K562 (cell line): ENCODE measurements at regions not wholly inside any gene's neighbourhood (a gene's known extent, or its start where the extent isn't known, plus 50 kb on each side); places are given as distances from the start of the nearest gene placed in this dataset.

Experiments
- ATAC-seq: fragments of 200-7000 bp; cut with Tn5 transposase; 3 replicates; pipeline ENCODE4 v1.9.1; 2020; ENCODE audit warnings: moderate library complexity
- BruUV-seq: library from RNA; stranded (reverse); fragments of 400-500 nt; replicated peaks from 2 replicates; lab custom pipeline; 2021; lab: Mats Ljungman, UMichigan
- CTCF ChIA-PET: fragments of 300-600 bp; formaldehyde crosslinking; extraction: SDS; loops from one replicate; lab custom pipeline; 2021; ENCODE audit warnings: low intra/inter-chr PET ratio; lab: Yijun Ruan, JAX
- POLR2A ChIA-PET: fragments of 300-600, 350-650 bp; sonication (Branson Sonifier 250); formaldehyde crosslinking; extraction: SDS; loops from one replicate; lab custom pipeline; 2021; ENCODE audit warnings: antibody characterized with exemption, inconsistent platforms; lab: Yijun Ruan, JAX
- DNase-seq, 4 experiments: peaks; one replicate each; pipeline versions ENCODE4 v3.0.0 to v3.0.0-alpha.2; 2011 to 2018; ENCODE audit warnings: low spot score in 3 of 4, mixed read lengths in 3 of 4; ENCODE audit errors: extremely low read depth in 1 of 4
- FAIRE-seq: peaks from 2 replicates; lab custom pipeline; 2011; peaks lifted over from hg19 to GRCh38; lab: Jason Lieb, UNC
- H2AFZ ChIP-seq: 2 replicates; pipeline ENCODE4 v1.6.0; 2011; ENCODE audit warnings: low read depth, low read length, control low read depth, inconsistent platforms
- H3K27ac ChIP-seq: fragments of 200-600 bp; 3 replicates; pipeline ENCODE4 v1.8.0; 2011; ENCODE audit warnings: low read depth, mild to moderate bottlenecking, control low read depth, inconsistent platforms, low read length, moderate library complexity, mixed read lengths; ENCODE audit errors: extremely low read depth
- H3K27me3 ChIP-seq, 2 experiments: fragments of 300-600 bp in 1 of 2; 2 replicates in 1 of 2; 3 replicates in 1 of 2; pipeline versions ENCODE4 v1.6.0 to v1.8.0; 2011; ENCODE audit warnings: inconsistent platforms in 2 of 2, low read length in 2 of 2, mild to moderate bottlenecking in 1 of 2, mixed read lengths in 1 of 2, moderate library complexity in 1 of 2; ENCODE audit not compliant: control insufficient read depth in 2 of 2, insufficient read depth in 2 of 2
- H3K36me3 ChIP-seq: fragments of 300-600 bp; 3 replicates; pipeline ENCODE4 v1.8.0; 2011; ENCODE audit warnings: mild to moderate bottlenecking, low read length, inconsistent platforms; ENCODE audit not compliant: control insufficient read depth, insufficient read depth
- H3K4me1 ChIP-seq, 2 experiments: fragments of 200-600 bp in 1 of 2; replicated peaks in 1 of 2; 2 replicates in 1 of 2; 3 replicates in 1 of 2; pipeline versions ENCODE4 v1.5.1 to v1.8.0; 2011; ENCODE audit warnings: inconsistent platforms in 2 of 2, low read length in 2 of 2, mild to moderate bottlenecking in 1 of 2, mixed read lengths in 1 of 2, moderate library complexity in 1 of 2; ENCODE audit not compliant: control insufficient read depth in 2 of 2, insufficient read depth in 2 of 2
- H3K4me2 ChIP-seq: 2 replicates; pipeline ENCODE4 v1.6.1; 2011; ENCODE audit warnings: low read length, control low read depth, inconsistent platforms, mixed read lengths; ENCODE audit not compliant: insufficient read depth
- H3K4me3 ChIP-seq: fragments of 200-600 bp; sonication (generic), shearing (Covaris generic); 2 replicates; pipeline ENCODE4 v1.5.1; 2016; ENCODE audit warnings: control low read depth, inconsistent platforms
- H3K79me2 ChIP-seq: fragments of 200-600 bp; 3 replicates; pipeline ENCODE4 v1.8.0; 2011; ENCODE audit warnings: low read length, inconsistent platforms; ENCODE audit not compliant: control insufficient read depth, insufficient read depth
- H3K9ac ChIP-seq, 2 experiments: 2 replicates each; pipeline versions ENCODE4 v1.6.0 to v1.6.1; 2011; ENCODE audit warnings: low read depth in 2 of 2, low read length in 2 of 2, control low read depth in 1 of 2, inconsistent platforms in 1 of 2, mild to moderate bottlenecking in 1 of 2, mixed read lengths in 1 of 2; ENCODE audit not compliant: insufficient read depth in 1 of 2
- H3K9me1 ChIP-seq: one replicate; pipeline ENCODE4 v1.6.0; 2011; ENCODE audit warnings: inconsistent platforms, mild to moderate bottlenecking, low read length, moderate library complexity; ENCODE audit not compliant: control insufficient read depth, insufficient read depth
- H3K9me3 ChIP-seq: replicated peaks from 2 replicates; pipeline ENCODE4 v1.5.1; 2011; ENCODE audit warnings: low read depth, low read length, inconsistent platforms; ENCODE audit not compliant: control insufficient read depth, insufficient read depth
- H4K20me1 ChIP-seq: replicated peaks from 2 replicates; pipeline ENCODE4 v1.6.1; 2011; ENCODE audit warnings: low read length, inconsistent platforms, mixed read lengths; ENCODE audit not compliant: control insufficient read depth, insufficient read depth
- BDP1 ChIP-seq: IDR thresholded peaks from 3 replicates; pipeline ENCODE4 v1.6.1; 2011; ENCODE audit not compliant: insufficient read length, insufficient read depth
- CEBPZ ChIP-seq: fragments of 150-350 bp; IDR thresholded peaks from 2 replicates; pipeline ENCODE4 v1.6.1; 2014; ENCODE audit warnings: low read depth, mild to moderate bottlenecking, low read length, borderline replicate concordance
- CHCHD3 ChIP-seq: fragments of 250-450 bp; sonication (Bioruptor Pico); IDR thresholded peaks from 2 replicates; pipeline ENCODE4 v2.1.2; 2022; ENCODE audit warnings: mild to moderate bottlenecking
- GABPB1 ChIP-seq: sonication (generic); formaldehyde crosslinking; IDR thresholded peaks from 2 replicates; pipeline ENCODE4 v1.8.0; 2022; ENCODE audit warnings: mild to moderate bottlenecking, missing genetic modification reagents
- KAT2B ChIP-seq: IDR thresholded peaks from one replicate; pipeline ENCODE4 v1.6.1; 2012; ENCODE audit warnings: low read depth, mild to moderate bottlenecking, control low read depth, inconsistent platforms, low read length, moderate library complexity
- KAT7 ChIP-seq: sonication (generic); formaldehyde crosslinking; IDR thresholded peaks from 2 replicates; pipeline ENCODE4 v1.8.0; 2022; ENCODE audit warnings: missing genetic modification reagents, mild to moderate bottlenecking, borderline replicate concordance
- KLF1 ChIP-seq: fragments of 450-650 bp; IDR thresholded peaks from 2 replicates; pipeline ENCODE4 v1.6.1; 2016; ENCODE audit warnings: missing genetic modification characterization, missing compliant biosample characterization
- RNF2 ChIP-seq: sonication (generic); IDR thresholded peaks from 2 replicates; pipeline ENCODE4 v1.6.1; 2016
- SAFB2 ChIP-seq: fragments of 200-400 bp; formaldehyde crosslinking; IDR thresholded peaks from 2 replicates; pipeline ENCODE4 v1.6.1; 2018; ENCODE audit warnings: borderline replicate concordance, low read length, low read depth, moderate library complexity; ENCODE audit not compliant: severe bottlenecking
- SMAD2 ChIP-seq: fragments of 150-350 bp; IDR thresholded peaks from 2 replicates; pipeline ENCODE4 v1.6.1; 2014; ENCODE audit warnings: low read depth, mild to moderate bottlenecking, low read length
- SMARCC2 ChIP-seq: fragments of 450-650 bp; IDR thresholded peaks from 2 replicates; pipeline ENCODE4 v1.6.1; 2017; ENCODE audit warnings: antibody characterized with exemption, moderate library complexity, mild to moderate bottlenecking, low read depth
- SPI1 ChIP-seq: IDR thresholded peaks from 2 replicates; pipeline ENCODE4 v1.6.1; 2011; ENCODE audit warnings: low read depth, low read length, control low read depth, borderline replicate concordance
- XRCC5 ChIP-seq: fragments of 200-400 bp; formaldehyde crosslinking; IDR thresholded peaks from 2 replicates; pipeline ENCODE4 v1.6.1; 2017; ENCODE audit warnings: low read depth, mild to moderate bottlenecking, low read length
- ZNF3 ChIP-seq: fragments of 250-450 bp; sonication (Bioruptor Pico); IDR thresholded peaks from 2 replicates; pipeline ENCODE4 v1.5.0; 2021; ENCODE audit warnings: mild to moderate bottlenecking, moderate library complexity
- ZNF311 ChIP-seq: fragments of 250-450 bp; sonication (Bioruptor Pico); IDR thresholded peaks from 2 replicates; pipeline ENCODE4 v1.4.0; 2020; ENCODE audit warnings: mild to moderate bottlenecking, moderate library complexity
- ZNF79 ChIP-seq: fragments of 250-450 bp; sonication (Bioruptor Pico); IDR thresholded peaks from 2 replicates; pipeline ENCODE4 v1.4.0; 2020; ENCODE audit warnings: low read depth, mild to moderate bottlenecking, moderate library complexity
- WGBS: fragments of 100-300 bp; shearing (Covaris generic); methylation state at CpG from one replicate; pipeline ENCODE4 v1.1.6; 2016; ENCODE audit warnings: low coverage, mixed read lengths; ENCODE audit not compliant: insufficient coverage; ENCODE audit errors: missing lambda C conversion rate; 5-methylcytosine and 5-hydroxymethylcytosine counted together
- in situ Hi-C: fragments of 300-500 bp; cut with MboI; formaldehyde crosslinking; loops from 4 replicates; pipeline ENCODE4 v1.15.0; 2018; ENCODE audit warnings: inconsistent platforms, mixed read lengths
- intact Hi-C: fragments of 100-400 bp; cut with micrococcal nuclease; formaldehyde crosslinking; loops from 2 replicates; pipeline ENCODE4 v1.14.2; 2022

- ChIA-PET CTCF (no interaction called here), POLR2A (no interaction called here)
- no peaks in the 10 kb centered on the region for H4K20me1 ChIP-seq
- no peak overlapping the region for H3K4me3 ChIP-seq
- DNase-seq (no peak), FAIRE-seq (no peak), ATAC-seq (no peak)
- BruUV-seq, result no TSS peak
- no peaks in the 10 kb centered on the region for H3K9me1 ChIP-seq
- intact Hi-C loops, result no loop called here
- H3K27me3 ChIP-seq, result no peaks in the 10 kb centered on the region
- H3K9me3 ChIP-seq, result no peaks in the 10 kb centered on the region
- H3K9ac ChIP-seq, result no peak overlapping the region
- H2AFZ ChIP-seq, result no peak overlapping the region
- H3K79me2 ChIP-seq, result no peaks in the 10 kb centered on the region
- H3K4me2 ChIP-seq, result no peak overlapping the region
- no peak overlapping the region for H3K27ac ChIP-seq
- H3K36me3 ChIP-seq, result no peaks in the 10 kb centered on the region
- no peaks in the 10 kb centered on the region for H3K4me1 ChIP-seq
- in situ Hi-C loops, result no loop called here
- no peak for TF ChIP-seq SAFB2
- TF ChIP-seq RNF2, result no peak
- TF ChIP-seq SMARCC2, result no peak
- no peak for TF ChIP-seq SPI1
These were observed 347.4 kb downstream of the PSAT1 start for GRCh38 chr9:78644359-78644758.

- in situ Hi-C loops (no loop called here), intact Hi-C loops (no loop called here)
- H3K79me2 ChIP-seq, result no peaks in the 10 kb centered on the region
- H3K4me1 ChIP-seq, result no peaks in the 10 kb centered on the region
- H3K4me2 ChIP-seq, result no peak overlapping the region
- no peak overlapping the region for H2AFZ ChIP-seq
- H3K4me3 ChIP-seq, result no peak overlapping the region
- H4K20me1 ChIP-seq, result no peaks in the 10 kb centered on the region
- H3K27me3 ChIP-seq, result no peaks in the 10 kb centered on the region
- H3K9me3 ChIP-seq, result no peaks in the 10 kb centered on the region
- POLR2A ChIA-PET, result no interaction called here
- 0% methylated on average over 1 of the region's 1 CpG for WGBS
- FAIRE-seq, result no peak
- H3K9me1 ChIP-seq, result no peaks in the 10 kb centered on the region
- H3K36me3 ChIP-seq, result no peaks in the 10 kb centered on the region
- H3K9ac ChIP-seq, result no peak overlapping the region
- no peak overlapping the region for H3K27ac ChIP-seq
- DNase-seq, result no peak
- BruUV-seq, result no TSS peak
- no peak for ATAC-seq
- CTCF ChIA-PET, result no interaction called here
- TF ChIP-seq CEBPZ, result no peak
- TF ChIP-seq ZNF79, result no peak
- TF ChIP-seq GABPB1 (CRISPR knock-in tag), result no peak
- TF ChIP-seq KAT7, result no peak
- TF ChIP-seq XRCC5, result no peak
- TF ChIP-seq KLF1 (tag), result no peak
- TF ChIP-seq CHCHD3 (CRISPR knock-in tag), result no peak
- TF ChIP-seq SMAD2, result no peak
- no peak for TF ChIP-seq BDP1
- no peak for TF ChIP-seq ZNF3 (CRISPR knock-in tag)
- no peak for TF ChIP-seq ZNF311
- TF ChIP-seq KAT2B, result no peak
These were observed 357.4 kb downstream of the PSAT1 start for GRCh38 chr9:78654324-78654723.
